SIG-M5 (cell line): ENCODE measurements at regions not wholly inside any gene's neighbourhood (a gene's known extent, or its start where the extent isn't known, plus 50 kb on each side); places are given as distances from the start of the nearest gene placed in this dataset.
"Not testable (repeated sequence)": the region's sequence is repeated elsewhere in the genome, so short reads cannot be mapped to it uniquely, and the experiment has no call there.

Experiments used
- DNase-seq: peaks from one replicate; lab custom pipeline; 2025; lab: John Stamatoyannopoulos, UW

GRCh38 chr4:127486248-127486647, 146.5 kb upstream of the INTU start:
- no peak for DNase-seq

- no peak for DNase-seq
These were observed 141.2 kb upstream of the INTU start for GRCh38 chr4:127491571-127491970.

- DNase-seq: not testable (repeated sequence)
These were observed 135.9 kb upstream of the INTU start for GRCh38 chr4:127496875-127497274.

GRCh38 chr4:127498366-127498765, 134.4 kb upstream of the INTU start:
- no peak for DNase-seq

- DNase-seq: no peak
These were observed 132.5 kb upstream of the INTU start for GRCh38 chr4:127500242-127500641.

- DNase-seq: no peak
These were observed 131.7 kb upstream of the INTU start for GRCh38 chr4:127501103-127501502.

GRCh38 chr4:127503111-127503510, 129.6 kb upstream of the INTU start:
- no peak for DNase-seq

- no peak for DNase-seq
These were observed 127.6 kb upstream of the INTU start for GRCh38 chr4:127505203-127505602.

GRCh38 chr4:127506283-127506682, 126.5 kb upstream of the INTU start:
- no peak for DNase-seq

GRCh38 chr4:127509155-127509554, 123.6 kb upstream of the INTU start:
- DNase-seq: no peak

- not testable (repeated sequence) for DNase-seq
These were observed 120.1 kb upstream of the INTU start for GRCh38 chr4:127512672-127513071.

- DNase-seq: not testable (repeated sequence)
These were observed 117.5 kb upstream of the INTU start for GRCh38 chr4:127515259-127515658.

GRCh38 chr4:127518046-127518445, 114.7 kb upstream of the INTU start:
- DNase-seq: no peak

GRCh38 chr4:127521463-127521862, 111.3 kb upstream of the INTU start:
- no peak for DNase-seq

GRCh38 chr4:127523369-127523768, 109.4 kb upstream of the INTU start:
- DNase-seq: no peak

GRCh38 chr4:127525608-127526007, 107.1 kb upstream of the INTU start:
- no peak for DNase-seq

GRCh38 chr4:127528302-127528701, 104.5 kb upstream of the INTU start:
- DNase-seq: no peak

GRCh38 chr4:127529879-127530278, 102.9 kb upstream of the INTU start:
- not testable (repeated sequence) for DNase-seq

GRCh38 chr4:127533028-127533700, 99.6 kb upstream of the INTU start:
- DNase-seq: no peak

GRCh38 chr4:127534041-127534825, 98.5 kb upstream of the INTU start:
- no peak for DNase-seq

GRCh38 chr4:127538016-127538415, 94.7 kb upstream of the INTU start:
- DNase-seq: no peak

GRCh38 chr4:127540497-127541025, 92.2 kb upstream of the INTU start:
- DNase-seq: no peak

- no peak for DNase-seq
These were observed 87.5 kb upstream of the INTU start for GRCh38 chr4:127545271-127545670.
